ENCODE measurements at regions not wholly inside any gene's neighbourhood (a gene's known extent, or its start where the extent isn't known, plus 50 kb on each side); places are given as distances from the start of the nearest gene placed in this dataset.

- DNase-seq (ENCODE audit: low read depth) = no peak
- no peak overlapping the region for H3K4me3 ChIP-seq (ENCODE audit: control insufficient read depth, low read depth, low read length)
- no peak for TF ChIP-seq CTCF (IDR thresholded peaks at IDR 0.05; ENCODE audit: control insufficient read depth, insufficient read depth, low read depth, low read length, missing control alignments)
Measured at GRCh38 chr3:30980993-30981392, 86.5 kb upstream of the GADL1 start.

- DNase-seq (ENCODE audit: low read depth) = no peak
- no peak for TF ChIP-seq CTCF (IDR thresholded peaks at IDR 0.05; ENCODE audit: control insufficient read depth, insufficient read depth, low read depth, low read length, missing control alignments)
- H3K4me3 ChIP-seq (ENCODE audit: control insufficient read depth, low read depth, low read length) = no peak overlapping the region
Measured at GRCh38 chr3:30982416-30983075, 88.1 kb upstream of the GADL1 start.

GRCh38 chr3:30984855-30985749, 90.6 kb upstream of the GADL1 start:
- no peak for TF ChIP-seq CTCF (IDR thresholded peaks at IDR 0.05; ENCODE audit: control insufficient read depth, insufficient read depth, low read depth, low read length, missing control alignments)
- no peak overlapping the region for H3K4me3 ChIP-seq (ENCODE audit: control insufficient read depth, low read depth, low read length)
- no peak for DNase-seq (ENCODE audit: low read depth)

- TF ChIP-seq CTCF (IDR thresholded peaks at IDR 0.05; ENCODE audit: control insufficient read depth, insufficient read depth, low read depth, low read length, missing control alignments) = no peak
- DNase-seq (ENCODE audit: low read depth) = no peak
- no peak overlapping the region for H3K4me3 ChIP-seq (ENCODE audit: control insufficient read depth, low read depth, low read length)
Measured at GRCh38 chr3:30986551-30986950, 92.1 kb upstream of the GADL1 start.

GRCh38 chr3:30988769-30989168, 94.3 kb upstream of the GADL1 start:
- TF ChIP-seq CTCF (IDR thresholded peaks at IDR 0.05; ENCODE audit: control insufficient read depth, insufficient read depth, low read depth, low read length, missing control alignments) = no peak
- no peak overlapping the region for H3K4me3 ChIP-seq (ENCODE audit: control insufficient read depth, low read depth, low read length)
- no peak for DNase-seq (ENCODE audit: low read depth)

- no peak for TF ChIP-seq CTCF (IDR thresholded peaks at IDR 0.05; ENCODE audit: control insufficient read depth, insufficient read depth, low read depth, low read length, missing control alignments)
- H3K4me3 ChIP-seq (ENCODE audit: control insufficient read depth, low read depth, low read length) = no peak overlapping the region
- DNase-seq (ENCODE audit: low read depth) = no peak
Measured at GRCh38 chr3:30989276-30990030, 95.0 kb upstream of the GADL1 start.
